Activated gamma-delta T cell treated with anti-CD3 and anti-CD28 coated beads, Interleukin-2, amount 50 U/mL, for 16 hours (primary cell): ENCODE measurements at regions not wholly inside any gene's neighbourhood (a gene's known extent, or its start where the extent isn't known, plus 50 kb on each side); places are given as distances from the start of the nearest gene placed in this dataset.
"Not testable (repeated sequence)": the region's sequence is repeated elsewhere in the genome, so short reads cannot be mapped to it uniquely, and the experiment has no call there.

Source experiments
- DNase-seq: peaks from one replicate; pipeline ENCODE4 v3.0.0-alpha.2; 2020; ENCODE audit warnings: low read depth

GRCh38 chr1:30151826-30152225 lies 571.6 kb downstream of the MATN1 start:
- DNase-seq: no peak

- no peak for DNase-seq
Observed at GRCh38 chr1:30151119-30151518, 572.3 kb downstream of the MATN1 start.

- DNase-seq: no peak
Observed at GRCh38 chr1:30149226-30149625, 574.2 kb downstream of the MATN1 start.

- DNase-seq: no peak
Observed at GRCh38 chr1:30148676-30149075, 574.7 kb downstream of the MATN1 start.

GRCh38 chr1:30147188-30147587 lies 576.2 kb downstream of the MATN1 start:
- no peak for DNase-seq

- no peak for DNase-seq
Observed at GRCh38 chr1:30146448-30146847, 576.9 kb downstream of the MATN1 start.

- DNase-seq: no peak
Observed at GRCh38 chr1:30145723-30146303, 577.6 kb downstream of the MATN1 start.

GRCh38 chr1:30144831-30145230 lies 578.6 kb downstream of the MATN1 start:
- DNase-seq: no peak

GRCh38 chr1:30143517-30143916 lies 579.9 kb downstream of the MATN1 start:
- DNase-seq: no peak

- DNase-seq: no peak
Observed at GRCh38 chr1:30140566-30140965, 582.8 kb downstream of the MATN1 start.

GRCh38 chr1:30138891-30139290 lies 584.5 kb downstream of the MATN1 start:
- DNase-seq: no peak

- DNase-seq: no peak
Observed at GRCh38 chr1:30137001-30137400, 586.4 kb downstream of the MATN1 start.

GRCh38 chr1:30135698-30136097 lies 587.7 kb downstream of the MATN1 start:
- DNase-seq: no peak

GRCh38 chr1:30134466-30135217 lies 588.7 kb downstream of the MATN1 start:
- no peak for DNase-seq

- no peak for DNase-seq
Observed at GRCh38 chr1:30133414-30134055, 589.9 kb downstream of the MATN1 start.

- no peak for DNase-seq
Observed at GRCh38 chr1:30132602-30133286, 590.6 kb downstream of the MATN1 start.

GRCh38 chr1:30130566-30130965 lies 592.8 kb downstream of the MATN1 start:
- not testable (repeated sequence) for DNase-seq

GRCh38 chr1:30130099-30130498 lies 593.3 kb downstream of the MATN1 start:
- DNase-seq: no peak

- no peak for DNase-seq
Observed at GRCh38 chr1:30129421-30130055, 593.8 kb downstream of the MATN1 start.

- no peak for DNase-seq
Observed at GRCh38 chr1:30129001-30129408, 594.4 kb downstream of the MATN1 start.

- no peak for DNase-seq
Observed at GRCh38 chr1:30126848-30127247, 596.5 kb downstream of the MATN1 start.

GRCh38 chr1:30125821-30126170 lies 597.6 kb downstream of the MATN1 start:
- no peak for DNase-seq
